Right ventricle myocardium superior (tissue), 1 donor: ENCODE measurements at regions not wholly inside any gene's neighbourhood (a gene's known extent, or its start where the extent isn't known, plus 50 kb on each side); places are given as distances from the start of the nearest gene placed in this dataset.
"Not testable (repeated sequence)": the region's sequence is repeated elsewhere in the genome, so short reads cannot be mapped to it uniquely, and the experiment has no call there.

Experiments
- ATAC-seq: fragments of 200-7000 bp; cut with Tn5 transposase; one replicate; pipeline ENCODE4 v1.9.1; 2020; ENCODE audit warnings: mild to moderate bottlenecking; ENCODE audit not compliant: poor library complexity
- DNase-seq: peaks from one replicate; pipeline ENCODE4 v3.0.0-alpha.2; 2020
- intact Hi-C: fragments of 100-400 bp; cut with DNase I; formaldehyde crosslinking; loops from one replicate; pipeline ENCODE4 v1.11.2; 2022
- donor health status: DM: no; HTN: yes; CAD: no; lungs with severe emphysema.

- DNase-seq (no peak), ATAC-seq (no peak)
- intact Hi-C loops, result no loop called here
Observed at GRCh38 chr12:76190299-76190698, 105.8 kb upstream of the NAP1L1 start.

DNA sequence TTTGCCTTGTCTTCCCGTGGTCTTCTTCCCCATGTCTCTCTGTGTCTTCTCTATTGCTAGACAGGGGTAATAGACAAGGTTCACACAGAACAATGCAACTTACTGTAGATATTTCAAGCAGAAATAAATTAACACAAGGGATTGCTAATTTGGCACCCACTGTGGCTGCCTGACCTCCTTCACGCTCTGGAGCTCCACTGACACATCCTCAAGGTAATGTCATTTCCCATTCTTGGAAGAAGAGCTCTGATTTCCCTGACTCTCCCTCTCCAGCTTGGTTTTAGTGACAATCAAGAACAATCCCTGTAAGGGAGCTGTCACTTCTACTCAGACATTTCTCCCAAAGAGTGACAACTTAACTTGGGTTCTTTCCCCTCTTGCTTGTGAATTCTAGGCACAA, 105.4 kb upstream of the NAP1L1 start:
- ATAC-seq, result no peak
- DNase-seq, result no peak
- intact Hi-C loops, result no loop called here

GRCh38 chr12:76187177-76187576, 102.7 kb upstream of the NAP1L1 start:
- intact Hi-C loops, result no loop called here

GRCh38 chr12:76186131-76186906, 101.8 kb upstream of the NAP1L1 start:
- DNase-seq (no peak), ATAC-seq (no peak)
- intact Hi-C loops, result no loop called here

More at GRCh38 chr12:76187177-76187576, 102.7 kb upstream of the NAP1L1 start:
- no peak for DNase-seq
- ATAC-seq, result no peak

GRCh38 chr12:76183459-76184186, 99.1 kb upstream of the NAP1L1 start:
- DNase-seq, result no peak
- peak; percentile 31 for ATAC-seq
- intact Hi-C loops, result no loop called here

DNA sequence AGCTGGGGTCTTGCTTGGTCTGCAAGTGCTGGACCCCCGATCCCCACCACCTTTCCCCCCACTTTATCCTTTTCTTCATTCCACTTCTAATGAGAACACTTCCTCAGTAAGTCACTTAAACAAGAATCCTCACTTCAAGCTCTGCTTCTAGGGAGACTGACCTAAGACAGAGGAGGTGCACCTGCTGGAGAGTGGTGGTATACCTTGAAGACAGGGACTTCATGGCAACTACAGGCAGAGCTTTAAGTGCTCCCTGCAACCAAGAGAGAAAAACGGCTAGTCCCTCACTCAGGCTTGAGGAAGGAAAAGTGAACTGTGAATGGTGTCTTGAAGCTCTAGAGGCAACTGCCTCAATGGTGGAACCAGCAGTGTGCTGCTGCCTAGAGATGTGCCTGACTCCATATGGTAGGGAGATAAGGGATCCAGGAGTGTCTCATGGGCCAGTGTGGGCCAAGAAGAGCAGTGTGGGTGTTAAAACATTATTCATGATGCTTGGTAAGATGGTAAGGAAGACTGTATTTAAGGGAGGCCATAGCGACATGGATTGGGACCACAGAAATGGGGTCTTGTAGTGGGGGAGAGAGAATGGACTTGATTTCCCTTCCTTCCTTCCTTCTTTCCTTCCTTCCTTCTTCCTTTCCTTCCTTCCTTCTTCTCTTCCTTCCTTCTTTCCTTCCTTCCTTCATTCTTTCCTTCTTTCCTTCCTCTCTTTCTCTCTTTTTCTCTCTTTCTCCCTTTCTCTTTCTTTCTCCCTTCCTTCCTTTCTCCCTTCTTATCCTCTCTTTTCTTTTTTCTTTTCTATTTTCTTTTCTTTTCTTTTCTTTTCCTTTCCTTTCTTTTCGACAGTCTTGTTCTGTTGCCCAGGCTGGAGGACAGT, 96.2 kb upstream of the NAP1L1 start:
- intact Hi-C loops, result no loop called here
- DNase-seq (no peak), ATAC-seq (no peak)

GRCh38 chr12:76178452-76178851, 94.0 kb upstream of the NAP1L1 start:
- no peak for ATAC-seq
- intact Hi-C loops, result no loop called here

DNA sequence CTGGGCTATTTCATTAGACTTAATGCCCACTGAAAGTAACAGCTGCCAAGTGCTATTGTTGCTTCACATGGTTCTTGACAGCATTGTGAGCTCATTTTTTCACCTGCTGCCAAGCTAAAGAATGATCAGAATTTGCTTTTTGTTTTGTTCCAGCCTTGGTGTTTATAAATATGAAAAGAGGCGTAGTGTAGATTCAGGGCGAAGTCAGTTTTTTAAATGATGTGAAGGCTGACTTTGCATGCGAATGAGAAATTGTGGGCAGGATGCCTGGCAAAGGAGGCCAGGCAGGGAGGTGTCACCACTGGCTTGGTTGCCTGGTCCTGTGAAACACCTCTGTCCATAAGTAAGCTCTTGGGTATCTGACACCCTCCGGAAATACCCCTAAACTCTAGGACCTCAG, 93.3 kb upstream of the NAP1L1 start:
- intact Hi-C loops, result no loop called here
- ATAC-seq, result no peak
- no peak for DNase-seq

More at GRCh38 chr12:76178452-76178851, 94.0 kb upstream of the NAP1L1 start:
- no peak for DNase-seq

GRCh38 chr12:76176940-76177339, 92.5 kb upstream of the NAP1L1 start:
- DNase-seq, result no peak
- ATAC-seq, result peak; percentile 56
- intact Hi-C loops, result no loop called here

GRCh38 chr12:76175946-76176345, 91.5 kb upstream of the NAP1L1 start:
- DNase-seq, ATAC-seq, intact Hi-C loops: not testable (repeated sequence)

DNA sequence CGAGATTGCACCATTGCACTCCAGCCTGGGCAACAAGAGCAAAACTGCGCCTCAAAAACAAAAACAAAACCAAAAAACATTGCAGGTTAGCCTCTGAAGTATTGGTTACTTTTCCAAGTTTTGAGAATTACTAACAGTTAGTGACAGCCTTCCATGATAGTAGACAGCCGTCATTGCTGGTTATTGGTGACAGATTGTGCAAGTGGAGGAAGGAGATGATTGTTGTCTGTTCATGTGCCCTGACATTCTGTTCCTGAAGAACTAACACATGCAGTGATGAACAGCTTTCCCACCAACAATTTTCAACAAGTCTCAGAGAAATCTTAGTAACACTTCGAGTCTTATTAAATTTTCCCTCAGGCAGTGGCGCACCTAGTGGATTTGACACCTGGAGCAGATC, 89.3 kb upstream of the NAP1L1 start:
- intact Hi-C loops, result no loop called here
- no peak for ATAC-seq
- DNase-seq, result no peak

GRCh38 chr12:76158518-76159321, 74.2 kb upstream of the NAP1L1 start:
- DNase-seq, result no peak
- ATAC-seq, result peak; percentile 88
- intact Hi-C loops, result no loop called here

- no peak for ATAC-seq
- intact Hi-C loops, result no loop called here
- DNase-seq, result no peak
Observed at GRCh38 chr12:76156726-76157125, 72.2 kb upstream of the NAP1L1 start.

- DNase-seq (no peak), ATAC-seq (no peak)
- intact Hi-C loops, result no loop called here
Observed at GRCh38 chr12:76156314-76156713, 71.8 kb upstream of the NAP1L1 start.

DNA sequence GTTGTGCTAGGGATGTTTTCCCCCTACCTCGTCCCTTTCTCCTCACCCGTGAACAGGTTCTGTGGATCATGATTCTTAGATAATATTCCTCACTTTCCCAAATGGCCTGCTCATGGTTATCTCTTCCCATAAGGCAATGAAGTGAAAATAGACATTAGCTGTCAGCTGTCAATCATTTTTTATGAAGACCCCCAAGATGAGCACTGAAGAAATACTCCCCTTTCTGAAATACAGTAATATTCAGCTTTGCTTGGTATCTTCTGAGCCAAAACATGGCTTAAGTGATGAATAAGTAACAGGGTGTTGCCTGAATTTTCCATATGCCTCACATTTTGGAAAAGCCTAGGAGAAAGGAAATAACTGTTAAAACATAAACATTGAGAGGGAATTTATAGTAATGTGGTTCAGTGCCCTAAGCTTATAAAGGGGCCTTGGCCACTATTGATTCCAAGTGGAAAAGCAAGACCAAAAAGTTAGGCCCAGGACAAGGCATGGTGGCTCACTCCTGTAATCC, 70.7 kb upstream of the NAP1L1 start:
- DNase-seq (no peak), ATAC-seq (no peak)
- intact Hi-C loops, result no loop called here

- intact Hi-C loops, result no loop called here
- ATAC-seq, result no peak
Observed at GRCh38 chr12:76153616-76154015, 69.1 kb upstream of the NAP1L1 start.

GRCh38 chr12:76152181-76152807, 67.8 kb upstream of the NAP1L1 start:
- ATAC-seq, result peak; percentile 36
- intact Hi-C loops, result no loop called here
- DNase-seq, result no peak

More at GRCh38 chr12:76153616-76154015, 69.1 kb upstream of the NAP1L1 start:
- no peak for DNase-seq

DNA sequence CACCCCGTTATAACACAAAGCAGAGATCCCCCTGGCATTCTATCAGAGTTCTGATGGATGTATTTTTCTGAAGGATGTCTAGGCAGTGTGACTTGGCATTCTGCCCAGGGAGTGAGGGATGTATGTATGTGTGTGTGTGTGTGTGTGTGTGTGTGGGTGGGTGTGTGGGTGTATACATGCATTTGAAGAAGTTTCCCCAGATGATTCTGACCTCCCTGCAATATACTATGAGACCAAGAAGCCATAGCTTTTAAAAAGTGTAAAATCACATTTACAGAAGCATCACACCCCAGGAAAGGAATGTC, 59.7 kb upstream of the NAP1L1 start:
- ATAC-seq (no peak), DNase-seq (no peak)
- intact Hi-C loops, result no loop called here
